ENCODE measurements at regions not wholly inside any gene's neighbourhood (a gene's known extent, or its start where the extent isn't known, plus 50 kb on each side); places are given as distances from the start of the nearest gene placed in this dataset.

GRCh38 chr13:50209631-50210030 is 194.4 kb downstream of the KCNRG start:
- DNase-seq (no peak), ATAC-seq (ENCODE audit: low FRiP score in 2 of 2) (no peak)
- WGBS, 2 donors, result 59 to 67% methylated on average over 1 of the region's 1 CpG
- H3K4me3 ChIP-seq, result no peak overlapping the region
- no peaks in the 10 kb centered on the region for H3K27me3 ChIP-seq
- TF ChIP-seq CTCF (IDR thresholded peaks at IDR 0.05) (no peak), POLR2A (IDR thresholded peaks at IDR 0.05) (no peak), POLR2AphosphoS5 (IDR thresholded peaks at IDR 0.05) (no peak), EP300 (IDR thresholded peaks at IDR 0.05) (no peak)
- peaks cover 0 to 7% (median 5%) of the 10 kb centered on the region in 4 donors for H3K9me3 ChIP-seq
- H3K4me1 ChIP-seq, result peaks cover 0 to 9% (median 5%) of the 10 kb centered on the region in 4 donors
- no peaks in the 10 kb centered on the region for H3K36me3 ChIP-seq
- H3K27ac ChIP-seq, result no peak overlapping the region

- Histone ChIP-seq H3K9me3 (peaks cover 0 to 7% (median 5%) of the 10 kb centered on the region in 4 donors), H3K27ac (no peak overlapping the region), H3K27me3 (no peaks in the 10 kb centered on the region), H3K36me3 (no peaks in the 10 kb centered on the region), H3K4me3 (no peak overlapping the region), H3K4me1 (peaks cover 0 to 6% (median 4%) of the 10 kb centered on the region in 4 donors)
- ATAC-seq (ENCODE audit: low FRiP score in 2 of 2), result no peak
- no peak for TF ChIP-seq EP300 (IDR thresholded peaks at IDR 0.05)
- TF ChIP-seq POLR2A (IDR thresholded peaks at IDR 0.05), result no peak
- no peak for TF ChIP-seq POLR2AphosphoS5 (IDR thresholded peaks at IDR 0.05)
- TF ChIP-seq CTCF (IDR thresholded peaks at IDR 0.05), result no peak
- 100% methylated on average over 1 of the region's 1 CpG for WGBS, 2 donors
- DNase-seq, result no peak
Observed at GRCh38 chr13:50213526-50213925, 198.3 kb downstream of the KCNRG start.

GRCh38 chr13:50214514-50214913 is 199.3 kb downstream of the KCNRG start:
- TF ChIP-seq POLR2A (IDR thresholded peaks at IDR 0.05), result no peak
- no peak for TF ChIP-seq EP300 (IDR thresholded peaks at IDR 0.05)
- TF ChIP-seq POLR2AphosphoS5 (IDR thresholded peaks at IDR 0.05), result no peak
- TF ChIP-seq CTCF (IDR thresholded peaks at IDR 0.05), result no peak
- ATAC-seq (ENCODE audit: low FRiP score in 2 of 2), result no peak
- Histone ChIP-seq H3K36me3 (no peaks in the 10 kb centered on the region), H3K4me1 (no peaks in the 10 kb centered on the region), H3K27me3 (no peaks in the 10 kb centered on the region), H3K27ac (no peak overlapping the region), H3K9me3 (peaks cover 0 to 7% (median 5%) of the 10 kb centered on the region in 4 donors), H3K4me3 (no peak overlapping the region)
- DNase-seq, result no peak

- H3K4me1 ChIP-seq, result no peaks in the 10 kb centered on the region
- TF ChIP-seq CTCF (IDR thresholded peaks at IDR 0.05) (no peak), POLR2A (IDR thresholded peaks at IDR 0.05) (no peak), POLR2AphosphoS5 (IDR thresholded peaks at IDR 0.05) (no peak), EP300 (IDR thresholded peaks at IDR 0.05) (no peak)
Observed at GRCh38 chr13:50215399-50215798, 200.2 kb downstream of the KCNRG start.

GRCh38 chr13:50219743-50220142 is 204.5 kb downstream of the KCNRG start:
- H3K27ac ChIP-seq, result no peak overlapping the region
- TF ChIP-seq POLR2AphosphoS5 (IDR thresholded peaks at IDR 0.05), result no peak
- TF ChIP-seq EP300 (IDR thresholded peaks at IDR 0.05), result no peak
- no peak for TF ChIP-seq CTCF (IDR thresholded peaks at IDR 0.05)
- TF ChIP-seq POLR2A (IDR thresholded peaks at IDR 0.05), result no peak
- ATAC-seq (ENCODE audit: low FRiP score in 2 of 2), result no peak
- DNase-seq, result no peak
- peaks cover 0 to 7% (median 3%) of the 10 kb centered on the region in 4 donors for H3K4me1 ChIP-seq
- no peaks in the 10 kb centered on the region for H3K9me3 ChIP-seq
- H3K4me3 ChIP-seq, result no peak overlapping the region
- H3K36me3 ChIP-seq, result no peaks in the 10 kb centered on the region
- 93 to 99% methylated on average over 3 of the region's 3 CpGs for WGBS, 2 donors
- no peaks in the 10 kb centered on the region for H3K27me3 ChIP-seq

More at GRCh38 chr13:50215399-50215798, 200.2 kb downstream of the KCNRG start:
- Histone ChIP-seq H3K4me3 (no peak overlapping the region), H3K27me3 (no peaks in the 10 kb centered on the region), H3K36me3 (no peaks in the 10 kb centered on the region), H3K27ac (no peak overlapping the region), H3K9me3 (peaks cover 0 to 7% (median 5%) of the 10 kb centered on the region in 4 donors)
- no peak for ATAC-seq (ENCODE audit: low FRiP score in 2 of 2)
- DNase-seq, result no peak
